MM.1S (cell line): ENCODE measurements at regions not wholly inside any gene's neighbourhood (a gene's known extent, or its start where the extent isn't known, plus 50 kb on each side); places are given as distances from the start of the nearest gene placed in this dataset.

ENCODE experiments used
- EZH2 ChIP-seq: fragments of 300-600 bp; sonication (generic); optimal IDR thresholded peaks from 2 replicates; pipeline ENCODE3; 2017; ENCODE audit warnings: low read depth, mild to moderate bottlenecking, antibody characterized with exemption, low read length, mixed read lengths
- EZH2phosphoT487 ChIP-seq: fragments of 300-600 bp; sonication (generic); IDR thresholded peaks from 2 replicates; pipeline ENCODE4 v1.6.1; 2018; ENCODE audit warnings: antibody characterized with exemption, low read length
- TF ChIP-seq, protein P1 (sequence below): fragments of 300-600 bp; sonication (generic); IDR thresholded peaks from 2 replicates; pipeline ENCODE4 v1.5.1; 2016; ENCODE audit warnings: antibody characterized with exemption, low read length, mixed read lengths

GRCh38 chr1:198864695-198865094 is 225.9 kb downstream of the PTPRC start:
- TF ChIP-seq, protein P1, sequence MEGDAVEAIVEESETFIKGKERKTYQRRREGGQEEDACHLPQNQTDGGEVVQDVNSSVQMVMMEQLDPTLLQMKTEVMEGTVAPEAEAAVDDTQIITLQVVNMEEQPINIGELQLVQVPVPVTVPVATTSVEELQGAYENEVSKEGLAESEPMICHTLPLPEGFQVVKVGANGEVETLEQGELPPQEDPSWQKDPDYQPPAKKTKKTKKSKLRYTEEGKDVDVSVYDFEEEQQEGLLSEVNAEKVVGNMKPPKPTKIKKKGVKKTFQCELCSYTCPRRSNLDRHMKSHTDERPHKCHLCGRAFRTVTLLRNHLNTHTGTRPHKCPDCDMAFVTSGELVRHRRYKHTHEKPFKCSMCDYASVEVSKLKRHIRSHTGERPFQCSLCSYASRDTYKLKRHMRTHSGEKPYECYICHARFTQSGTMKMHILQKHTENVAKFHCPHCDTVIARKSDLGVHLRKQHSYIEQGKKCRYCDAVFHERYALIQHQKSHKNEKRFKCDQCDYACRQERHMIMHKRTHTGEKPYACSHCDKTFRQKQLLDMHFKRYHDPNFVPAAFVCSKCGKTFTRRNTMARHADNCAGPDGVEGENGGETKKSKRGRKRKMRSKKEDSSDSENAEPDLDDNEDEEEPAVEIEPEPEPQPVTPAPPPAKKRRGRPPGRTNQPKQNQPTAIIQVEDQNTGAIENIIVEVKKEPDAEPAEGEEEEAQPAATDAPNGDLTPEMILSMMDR: no peak
- no peak for TF ChIP-seq EZH2
- no peak for TF ChIP-seq EZH2phosphoT487
